Endothelial cell (in vitro differentiated cells): ENCODE measurements at regions not wholly inside any gene's neighbourhood (a gene's known extent, or its start where the extent isn't known, plus 50 kb on each side); places are given as distances from the start of the nearest gene placed in this dataset.
A peak's percentile ranks its signal among the peaks of the same experiment; 100 is the strongest.

Experiments
- DNase-seq: peaks from one replicate; pipeline ENCODE4 v3.0.0; 2021; ENCODE audit warnings: low spot score
- H3K27ac Mint-ChIP-seq: one replicate; pipeline ENCODE4 v1.8.0; 2021; ENCODE audit warnings: mixed read lengths, inconsistent platforms; ENCODE audit not compliant: unreplicated experiment
- H3K27me3 Mint-ChIP-seq: one replicate; pipeline ENCODE4 v1.8.0; 2021; ENCODE audit warnings: mild to moderate bottlenecking, moderate library complexity, mixed read lengths, inconsistent platforms; ENCODE audit not compliant: unreplicated experiment
- H3K36me3 Mint-ChIP-seq: one replicate; pipeline ENCODE4 v1.8.0; 2021; ENCODE audit warnings: mild to moderate bottlenecking, low read depth, mixed read lengths, inconsistent platforms; ENCODE audit not compliant: unreplicated experiment
- H3K4me1 Mint-ChIP-seq: one replicate; pipeline ENCODE4 v1.8.0; 2021; ENCODE audit warnings: mild to moderate bottlenecking, mixed read lengths, inconsistent platforms; ENCODE audit not compliant: unreplicated experiment
- H3K4me3 Mint-ChIP-seq: one replicate; pipeline ENCODE4 v1.8.0; 2021; ENCODE audit warnings: mild to moderate bottlenecking, mixed read lengths, inconsistent platforms; ENCODE audit not compliant: unreplicated experiment
- H3K9me3 Mint-ChIP-seq: one replicate; pipeline ENCODE4 v1.8.0; 2021; ENCODE audit warnings: mixed read lengths, inconsistent platforms; ENCODE audit not compliant: unreplicated experiment
- CTCF ChIP-seq: fragments of 200-600 bp; sonication (generic); IDR thresholded peaks from one replicate; pipeline ENCODE4 v1.5.0; 2021; ENCODE audit warnings: antibody characterized with exemption; ENCODE audit not compliant: unreplicated experiment

DNA sequence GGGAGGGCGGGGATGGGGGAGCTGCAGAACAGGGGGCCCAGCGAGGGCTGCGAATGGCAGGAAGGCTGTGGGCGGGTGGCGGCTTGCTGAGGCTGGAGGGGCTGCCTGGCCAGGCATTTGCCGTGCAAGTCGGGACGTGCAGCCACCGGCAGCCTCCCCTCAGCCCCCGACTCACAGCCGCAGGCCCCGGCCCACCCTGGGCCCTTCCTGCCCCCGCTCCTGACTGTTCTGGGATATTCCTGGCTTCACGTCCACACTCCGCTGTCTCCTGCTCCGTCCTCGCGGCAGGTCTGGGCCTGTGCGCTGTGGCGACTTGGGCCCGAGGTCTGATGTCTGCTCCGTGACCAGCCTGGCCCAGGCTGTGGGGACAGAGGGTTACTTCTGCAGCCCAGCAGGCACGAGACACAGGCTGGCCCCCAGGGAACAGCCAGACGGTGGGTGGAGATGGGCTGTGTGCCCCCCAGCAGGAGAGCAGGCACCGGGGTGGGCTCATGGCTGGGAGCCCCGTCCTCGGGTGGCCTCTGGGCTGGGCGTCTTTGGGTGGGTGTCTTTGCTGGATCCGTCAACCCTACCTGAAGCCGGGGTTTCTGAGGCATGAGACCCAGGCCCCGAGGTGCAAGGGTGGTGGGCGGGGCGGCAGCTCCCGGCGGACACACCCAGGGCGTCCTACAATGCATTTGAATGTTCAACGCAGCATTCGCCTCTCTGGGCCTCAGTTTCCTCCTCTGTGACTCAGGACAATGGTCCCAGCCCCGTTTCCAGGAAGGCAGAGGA is 86.5 kb downstream of the FOXL3 start:
- Mint-ChIP-seq H3K27me3 (peaks cover 2% of the 10 kb centered on the region), H3K4me1 (peaks cover 8% of the 10 kb centered on the region), H3K27ac (no peak overlapping the region), H3K36me3 (no peaks in the 10 kb centered on the region), H3K9me3 (no peaks in the 10 kb centered on the region), H3K4me3 (no peak overlapping the region)
- peak; percentile 9 for DNase-seq
- TF ChIP-seq CTCF = no peak

DNA sequence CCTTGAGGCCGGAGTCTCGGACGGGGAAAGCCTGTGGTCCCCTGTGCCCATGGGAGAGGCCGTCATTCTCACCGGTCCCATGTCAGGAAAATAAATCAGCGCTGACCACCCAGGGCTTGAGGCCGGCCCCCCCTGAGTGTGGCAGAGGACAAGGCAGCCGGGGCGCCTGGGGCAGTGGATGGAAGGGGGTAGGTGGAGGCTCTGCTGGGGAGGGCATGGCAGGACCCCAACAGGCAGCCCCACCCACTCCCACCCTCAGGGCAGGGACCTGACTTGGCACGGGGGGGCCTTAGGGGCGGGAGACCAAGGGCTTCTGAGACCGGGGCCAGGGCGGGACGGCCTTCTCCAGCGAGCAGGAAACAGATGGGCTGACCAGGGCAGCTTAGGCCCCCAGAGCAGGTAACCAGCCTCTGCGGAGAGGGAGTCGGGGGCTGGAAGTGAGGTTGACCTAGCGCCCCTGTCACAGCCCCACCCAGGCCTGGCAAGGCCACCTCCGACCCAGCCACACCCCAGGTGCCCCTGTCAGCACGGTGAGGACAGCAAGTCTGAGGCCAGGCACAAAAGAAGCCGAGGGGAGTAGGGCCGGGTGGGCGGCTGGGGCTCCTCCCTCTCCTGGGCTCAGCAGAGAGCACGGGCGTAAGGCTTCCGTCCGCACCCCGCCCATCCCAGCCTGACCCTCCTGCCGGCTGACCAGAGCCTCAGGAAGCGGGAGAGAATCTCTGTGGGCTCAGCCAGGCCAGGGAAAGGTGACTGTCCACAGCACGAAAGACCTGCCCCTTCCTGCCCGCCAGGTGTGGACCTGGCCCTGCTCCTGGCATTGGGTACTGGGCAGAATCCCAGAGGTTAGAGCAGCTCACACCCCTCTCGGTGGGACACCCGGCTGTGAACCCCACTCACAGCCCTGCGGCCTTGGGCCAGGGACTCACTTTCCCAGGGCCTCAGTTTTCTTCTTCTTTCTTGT is 87.4 kb downstream of the FOXL3 start:
- Mint-ChIP-seq H3K4me3 (no peak overlapping the region), H3K9me3 (no peaks in the 10 kb centered on the region), H3K27me3 (peaks cover 4% of the 10 kb centered on the region), H3K27ac (no peak overlapping the region), H3K36me3 (no peaks in the 10 kb centered on the region), H3K4me1 (peaks cover 17% of the 10 kb centered on the region)
- TF ChIP-seq CTCF = no peak
- DNase-seq = no peak

DNA sequence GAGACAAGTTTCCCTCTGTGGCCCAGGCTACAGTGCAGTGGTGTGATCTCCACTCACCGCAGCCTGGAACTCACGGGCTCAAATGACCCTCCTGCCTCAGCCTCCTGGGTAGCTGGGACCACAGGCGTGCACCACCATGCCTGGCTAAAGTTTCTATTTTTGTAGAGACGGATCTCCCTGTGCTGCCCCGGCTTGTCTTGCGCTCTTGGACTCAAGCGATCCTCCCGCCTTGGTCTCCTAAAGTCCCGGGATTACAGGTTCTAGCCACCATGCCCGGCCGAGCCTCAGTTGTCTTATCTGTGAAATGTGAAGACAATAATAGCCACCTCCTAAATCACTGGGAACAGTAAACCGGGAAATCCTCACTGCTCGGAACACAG is 88.1 kb downstream of the FOXL3 start:
- H3K9me3 Mint-ChIP-seq = no peaks in the 10 kb centered on the region
- H3K27me3 Mint-ChIP-seq = peaks cover 3% of the 10 kb centered on the region
- H3K4me1 Mint-ChIP-seq = peaks cover 22% of the 10 kb centered on the region
- no peak for TF ChIP-seq CTCF
- no peak for DNase-seq
- no peaks in the 10 kb centered on the region for H3K36me3 Mint-ChIP-seq
- H3K4me3 Mint-ChIP-seq = no peak overlapping the region
- no peak overlapping the region for H3K27ac Mint-ChIP-seq

GRCh38 chr7:378551-379455 is 88.8 kb downstream of the FOXL3 start:
- no peaks in the 10 kb centered on the region for H3K9me3 Mint-ChIP-seq
- peaks cover 22% of the 10 kb centered on the region for H3K4me1 Mint-ChIP-seq
- H3K27me3 Mint-ChIP-seq = peaks cover 3% of the 10 kb centered on the region
- H3K27ac Mint-ChIP-seq = no peak overlapping the region
- TF ChIP-seq CTCF = no peak
- H3K36me3 Mint-ChIP-seq = no peaks in the 10 kb centered on the region
- H3K4me3 Mint-ChIP-seq = no peak overlapping the region
- DNase-seq = no peak
